DND-41 (cell line): ENCODE measurements at regions not wholly inside any gene's neighbourhood (a gene's known extent, or its start where the extent isn't known, plus 50 kb on each side); places are given as distances from the start of the nearest gene placed in this dataset.

Source experiments
- CTCF ChIP-seq: IDR thresholded peaks from 2 replicates; pipeline ENCODE4 v1.5.1; 2012; ENCODE audit warnings: borderline replicate concordance, low read length, moderate library complexity, mild to moderate bottlenecking; ENCODE audit not compliant: poor library complexity, severe bottlenecking; ENCODE audit errors: extremely low read depth
- EZH2 ChIP-seq: IDR thresholded peaks from 3 replicates; pipeline ENCODE4 v1.6.1; 2012; ENCODE audit warnings: borderline replicate concordance, low read depth, mild to moderate bottlenecking, moderate library complexity, low read length, inconsistent platforms; ENCODE audit not compliant: severe bottlenecking

- TF ChIP-seq CTCF = no peak
- no peak for TF ChIP-seq EZH2
Measured at GRCh38 chr3:35383719-35384555, 255.4 kb upstream of the ARPP21 start.
